GM12874 (cell line): ENCODE measurements at regions not wholly inside any gene's neighbourhood (a gene's known extent, or its start where the extent isn't known, plus 50 kb on each side); places are given as distances from the start of the nearest gene placed in this dataset.

Experiments
- CTCF ChIP-seq: IDR thresholded peaks from 2 replicates; pipeline ENCODE4 v1.5.1; 2011; ENCODE audit warnings: low read depth, mild to moderate bottlenecking, control low read depth, low read length, moderate library complexity; ENCODE audit not compliant: insufficient read depth

DNA sequence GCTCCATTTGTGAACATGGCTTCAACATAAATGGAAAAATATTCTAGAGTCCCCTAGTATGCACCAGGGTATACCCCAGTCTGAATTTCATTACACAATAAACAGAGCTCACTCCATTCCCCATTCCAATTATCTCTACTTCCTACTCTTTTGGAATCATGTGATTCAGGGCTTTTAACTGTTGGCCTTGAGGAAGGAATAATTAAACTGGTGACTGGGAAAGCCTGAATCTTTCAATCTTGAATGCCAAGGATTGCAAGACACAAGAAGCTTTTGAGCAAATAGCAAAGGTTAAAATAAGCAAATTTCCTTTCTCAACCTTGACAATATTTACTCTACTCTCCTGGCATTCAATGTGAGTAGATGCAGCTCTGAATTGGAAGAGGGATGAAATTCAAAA lies 77.5 kb upstream of the INPP4B start:
- TF ChIP-seq CTCF: no peak

- TF ChIP-seq CTCF: no peak
Observed at GRCh38 chr4:142925161-142925560, 79.1 kb upstream of the INPP4B start.

GRCh38 chr4:142927721-142928120 lies 81.6 kb upstream of the INPP4B start:
- no peak for TF ChIP-seq CTCF

DNA sequence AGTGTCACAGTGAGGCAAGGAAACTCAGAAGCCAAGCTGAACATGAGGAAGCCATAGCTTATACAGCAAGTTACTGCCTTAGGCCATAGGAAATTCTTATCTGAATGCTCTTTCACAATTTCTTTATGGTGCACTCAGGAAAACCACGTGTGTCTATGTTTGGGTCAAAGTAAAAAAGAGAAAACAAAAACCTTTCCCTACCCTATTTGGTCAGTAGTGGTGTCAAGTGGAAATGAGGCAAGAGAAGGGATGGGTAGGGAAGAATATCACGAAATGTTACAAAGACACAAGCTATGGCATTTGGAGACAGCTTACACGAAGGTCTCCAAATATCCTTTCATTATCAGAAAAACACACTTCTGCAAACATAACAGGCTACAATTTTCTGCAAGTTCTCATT lies 83.4 kb upstream of the INPP4B start:
- no peak for TF ChIP-seq CTCF

- no peak for TF ChIP-seq CTCF
Observed at GRCh38 chr4:142933207-142933606, 87.1 kb upstream of the INPP4B start.

DNA sequence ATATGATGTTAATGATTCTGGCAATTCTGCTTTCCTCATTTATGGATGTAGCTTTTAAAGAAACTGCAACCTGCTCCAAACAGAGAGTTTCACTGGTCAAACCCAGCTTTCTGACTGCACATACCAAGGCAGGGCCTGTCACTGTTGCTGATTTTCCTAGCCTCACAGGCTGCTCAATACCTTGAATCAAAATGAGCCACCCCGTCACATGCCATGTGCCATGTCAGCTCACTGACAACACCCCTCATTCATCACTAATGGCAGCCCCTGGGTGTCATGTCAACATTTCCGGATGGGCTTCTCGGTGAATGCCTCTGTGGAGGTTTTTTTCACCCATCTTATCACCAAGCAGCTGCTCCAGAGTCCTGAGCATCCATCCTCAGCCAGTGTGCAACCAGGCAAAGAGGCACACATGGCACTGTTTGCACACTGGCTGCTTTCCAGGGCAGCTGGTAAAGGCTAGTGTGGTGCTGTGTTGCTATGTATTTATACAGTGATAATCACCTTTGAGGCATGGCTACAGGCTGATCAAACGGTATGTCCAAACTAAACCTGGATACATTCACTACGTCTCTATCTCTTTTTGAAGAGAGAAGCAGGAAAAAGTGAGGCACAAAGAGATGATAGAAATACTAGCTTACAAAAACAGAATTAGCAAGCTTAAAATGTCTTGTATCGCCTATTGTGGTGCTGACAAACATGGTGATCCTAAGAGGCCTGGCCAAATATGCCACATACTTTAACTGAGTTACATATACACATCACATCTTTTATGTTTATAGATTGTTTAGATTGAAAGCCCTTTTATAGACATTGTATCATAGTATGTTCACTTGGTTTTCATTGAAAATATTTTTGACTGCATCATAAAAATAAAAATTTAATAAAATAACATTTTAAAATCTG lies 94.6 kb upstream of the INPP4B start:
- TF ChIP-seq CTCF: no peak

- no peak for TF ChIP-seq CTCF
Observed at GRCh38 chr4:142944565-142944964, 98.5 kb upstream of the INPP4B start.
